Mucosa of descending colon (tissue), 3 donors: ENCODE measurements at regions not wholly inside any gene's neighbourhood (a gene's known extent, or its start where the extent isn't known, plus 50 kb on each side); places are given as distances from the start of the nearest gene placed in this dataset.

Source experiments
- ATAC-seq: fragments of 200-7000 bp; cut with Tn5 transposase; one replicate; pipeline ENCODE4 v1.9.1; 2020; ENCODE audit warnings: mild to moderate bottlenecking, moderate library complexity
- DNase-seq, 3 donors: peaks; one replicate each; pipeline ENCODE4 v3.0.0-alpha.2; 2020
- H3K36me3 ChIP-seq: fragments of 200-600 bp; one replicate; pipeline ENCODE4 v1.8.0; 2021; ENCODE audit warnings: low read depth, mild to moderate bottlenecking
- H3K4me1 ChIP-seq: fragments of 200-600 bp; one replicate; pipeline ENCODE4 v1.8.0; 2021; ENCODE audit warnings: low read depth, mild to moderate bottlenecking
- H3K4me3 ChIP-seq: fragments of 200-600 bp; one replicate; pipeline ENCODE4 v1.8.0; 2021; ENCODE audit warnings: mild to moderate bottlenecking
- H3K9me3 ChIP-seq: fragments of 200-600 bp; one replicate; pipeline ENCODE4 v1.8.0; 2021; ENCODE audit warnings: mild to moderate bottlenecking
- CTCF ChIP-seq: fragments of 200-600 bp; IDR thresholded peaks from one replicate; pipeline ENCODE4 v1.8.0; 2022; ENCODE audit warnings: antibody characterized with exemption, mild to moderate bottlenecking
- intact Hi-C, 2 donors: fragments of 100-400 bp; cut with DNase I in 1 of 2; cut with micrococcal nuclease in 1 of 2; formaldehyde crosslinking; loops; one replicate each; pipeline versions ENCODE4 v1.11.0 to v1.11.1; 2022; cut with DNase I, micrococcal nuclease
- donor health status: DM: no; HTN: no; CAD: no; lungs with moderate emphysema.
- donor health status: DM: no; HTN: no; CAD: no.
- donor health status: DM: no; HTN: yes; CAD: no.

GRCh38 chr5:122722341-122722740 is 52.5 kb upstream of the SNX2 start:
- no peak for TF ChIP-seq CTCF
- Histone ChIP-seq H3K36me3 (no peaks in the 10 kb centered on the region), H3K4me3 (no peak overlapping the region), H3K4me1 (no peaks in the 10 kb centered on the region), H3K9me3 (no peaks in the 10 kb centered on the region)
- DNase-seq (no peak), ATAC-seq (no peak)
- intact Hi-C loops: no loop called here

- ATAC-seq (peak; percentile 48), DNase-seq (peak in 1 of 3 donors; percentile 6)
- intact Hi-C loops: no loop called here
- TF ChIP-seq CTCF: no peak
- Histone ChIP-seq H3K4me1 (no peaks in the 10 kb centered on the region), H3K9me3 (no peaks in the 10 kb centered on the region), H3K36me3 (no peaks in the 10 kb centered on the region), H3K4me3 (no peak overlapping the region)
These were observed 51.1 kb upstream of the SNX2 start for GRCh38 chr5:122723606-122724352.
